Liver (tissue), 8 donors: ENCODE measurements at regions not wholly inside any gene's neighbourhood (a gene's known extent, or its start where the extent isn't known, plus 50 kb on each side); places are given as distances from the start of the nearest gene placed in this dataset.

ENCODE experiments used
- DNase-seq: peaks from one replicate; pipeline ENCODE4 v3.0.0-alpha.2; 2017; ENCODE audit warnings: low spot score
- H3K27ac ChIP-seq, 2 donors: one replicate each; pipeline ENCODE4 v1.7.0; 2013; ENCODE audit warnings: inconsistent platforms in 2 of 2, low read length in 2 of 2, control low read depth in 1 of 2, low read depth in 1 of 2, mild to moderate bottlenecking in 1 of 2
- H3K27me3 ChIP-seq, 4 donors: one replicate each; pipeline versions ENCODE4 v1.6.1 to v1.7.0; 2013; ENCODE audit warnings: low read length in 3 of 4, inconsistent platforms in 1 of 4, mild to moderate bottlenecking in 1 of 4, moderate library complexity in 1 of 4; ENCODE audit not compliant: control insufficient read depth in 4 of 4, insufficient read depth in 4 of 4
- H3K36me3 ChIP-seq, 4 donors: one replicate each; pipeline versions ENCODE4 v1.6.1 to v1.7.0; 2013; ENCODE audit warnings: low read length in 3 of 4, mild to moderate bottlenecking in 3 of 4, low read depth in 1 of 4, moderate library complexity in 1 of 4; ENCODE audit not compliant: control insufficient read depth in 4 of 4, insufficient read depth in 3 of 4
- H3K4me1 ChIP-seq, 4 donors: one replicate each; pipeline versions ENCODE4 v1.6.1 to v1.7.0; 2013; ENCODE audit warnings: low read length in 3 of 4, mild to moderate bottlenecking in 3 of 4, moderate library complexity in 1 of 4; ENCODE audit not compliant: control insufficient read depth in 4 of 4, insufficient read depth in 4 of 4
- H3K4me3 ChIP-seq, 3 donors: one replicate each; pipeline versions ENCODE4 v1.6.1 to v1.7.0; 2013; ENCODE audit warnings: low read length in 3 of 3, control low read depth in 1 of 3, low read depth in 1 of 3, mild to moderate bottlenecking in 1 of 3
- H3K9ac ChIP-seq, 2 donors: one replicate each; pipeline ENCODE4 v1.7.0; 2013; ENCODE audit warnings: low read length in 2 of 2, mild to moderate bottlenecking in 2 of 2, moderate library complexity in 2 of 2, control low read depth in 1 of 2, low read depth in 1 of 2
- H3K9me3 ChIP-seq, 4 donors: one replicate each; pipeline versions ENCODE4 v1.6.1 to v1.7.0; 2013; ENCODE audit warnings: low read length in 3 of 4; ENCODE audit not compliant: control insufficient read depth in 4 of 4
- ATF3 ChIP-seq: IDR thresholded peaks from 2 replicates; pipeline ENCODE4 v1.6.1; 2016; ENCODE audit warnings: antibody characterized with exemption
- CTCF ChIP-seq: fragments of 150-350 bp; IDR thresholded peaks from 2 replicates; pipeline ENCODE4 v1.5.1; 2017; ENCODE audit warnings: improper control_type of control experiment, low read depth, low read length; ENCODE audit not compliant: missing input control
- EGR1 ChIP-seq, 2 donors: IDR thresholded peaks; 2 replicates each; pipeline ENCODE4 v1.6.1; 2016 to 2018; ENCODE audit warnings: antibody characterized with exemption in 2 of 2, low read depth in 2 of 2
- FOXA2 ChIP-seq: IDR thresholded peaks from 2 replicates; pipeline ENCODE4 v1.6.1; 2016; ENCODE audit warnings: antibody characterized with exemption
- GABPA ChIP-seq, 2 donors: IDR thresholded peaks in 1 of 2; conservative IDR thresholded peaks in 1 of 2; 2 replicates each; pipeline ENCODE4 v1.6.1; 2016; ENCODE audit warnings: antibody characterized with exemption in 2 of 2, mild to moderate bottlenecking in 1 of 2, moderate library complexity in 1 of 2
- HNF4A ChIP-seq, 2 donors: conservative IDR thresholded peaks; 2 replicates each; pipeline ENCODE4 v1.6.1; 2016; ENCODE audit warnings: antibody characterized with exemption in 2 of 2, mild to moderate bottlenecking in 2 of 2
- HNF4G ChIP-seq: IDR thresholded peaks from 2 replicates; pipeline ENCODE4 v1.6.1; 2016; ENCODE audit warnings: antibody characterized with exemption
- JUND ChIP-seq, 2 donors: IDR thresholded peaks; 2 replicates each; pipeline ENCODE4 v1.6.1; 2016; ENCODE audit warnings: antibody characterized with exemption in 2 of 2
- MAX ChIP-seq: IDR thresholded peaks from 2 replicates; pipeline ENCODE4 v1.6.1; 2016; ENCODE audit warnings: antibody characterized with exemption
- NR2F2 ChIP-seq: IDR thresholded peaks from 2 replicates; pipeline ENCODE4 v1.6.1; 2016; ENCODE audit warnings: antibody characterized with exemption
- RAD21 ChIP-seq, 2 donors: IDR thresholded peaks; 2 replicates each; pipeline ENCODE4 v1.6.1; 2016; ENCODE audit warnings: antibody characterized with exemption in 2 of 2, mild to moderate bottlenecking in 2 of 2
- SP1 ChIP-seq: IDR thresholded peaks from 2 replicates; pipeline ENCODE4 v1.6.1; 2018; ENCODE audit warnings: antibody characterized with exemption, mild to moderate bottlenecking
- TAF1 ChIP-seq: conservative IDR thresholded peaks from 2 replicates; pipeline ENCODE4 v1.6.1; 2016; ENCODE audit warnings: antibody characterized with exemption, mild to moderate bottlenecking
- YY1 ChIP-seq: IDR thresholded peaks from 2 replicates; pipeline ENCODE4 v1.6.1; 2016; ENCODE audit warnings: antibody characterized with exemption, mild to moderate bottlenecking
- ZBTB33 ChIP-seq: IDR thresholded peaks from 2 replicates; pipeline ENCODE4 v1.6.1; 2016; ENCODE audit warnings: antibody characterized with exemption
- WGBS: extraction: QIAGEN DNeasy Blood & Tissue Kit; methylation state at CpG from one replicate; pipeline ENCODE4 v1.1.7; 2013; 5-methylcytosine and 5-hydroxymethylcytosine counted together
- donor health status: healthy.
- donor health status: healthy.
- donor health status: healthy.
- donor health status: healthy.
- donor health status: healthy.

GRCh38 chr6:115271434-115271833 is 789.3 kb downstream of the FRK start:
- Histone ChIP-seq H3K27me3 (no peaks in the 10 kb centered on the region), H3K4me3 (no peak overlapping the region), H3K9ac (no peak overlapping the region), H3K9me3 (no peaks in the 10 kb centered on the region), H3K27ac (no peak overlapping the region), H3K36me3 (no peaks in the 10 kb centered on the region), H3K4me1 (no peaks in the 10 kb centered on the region)
- no peak for DNase-seq
- 68% methylated on average over 5 of the region's 5 CpGs for WGBS
- TF ChIP-seq JUND (IDR thresholded peaks at IDR 0.05) (no peak), HNF4A (conservative IDR thresholded peaks at IDR 0.05) (no peak), FOXA2 (no peak), YY1 (no peak), SP1 (no peak), EGR1 (IDR thresholded peaks at IDR 0.05; ENCODE audit: low read depth in 2 of 2) (no peak), CTCF (no peak), GABPA (IDR thresholded peaks at IDR 0.05 in 1 of 2, conservative IDR thresholded peaks at IDR 0.05 in 1 of 2) (no peak)

GRCh38 chr6:115270953-115271352 is 789.7 kb downstream of the FRK start:
- H3K36me3 ChIP-seq = no peaks in the 10 kb centered on the region
- no peak for DNase-seq
- H3K4me1 ChIP-seq = no peaks in the 10 kb centered on the region
- H3K9me3 ChIP-seq = no peaks in the 10 kb centered on the region
- TF ChIP-seq TAF1 (no peak), SP1 (no peak), CTCF (no peak), RAD21 (IDR thresholded peaks at IDR 0.05) (no peak)
- H3K9ac ChIP-seq = no peak overlapping the region
- H3K27me3 ChIP-seq = no peaks in the 10 kb centered on the region
- no peak overlapping the region for H3K27ac ChIP-seq
- H3K4me3 ChIP-seq = no peak overlapping the region

- Histone ChIP-seq H3K4me1 (no peaks in the 10 kb centered on the region), H3K27ac (no peak overlapping the region), H3K4me3 (no peak overlapping the region), H3K9ac (no peak overlapping the region), H3K9me3 (no peaks in the 10 kb centered on the region), H3K36me3 (no peaks in the 10 kb centered on the region), H3K27me3 (no peaks in the 10 kb centered on the region)
- DNase-seq = no peak
- WGBS = 85% methylated on average over 4 of the region's 4 CpGs
- TF ChIP-seq HNF4G (no peak), RAD21 (IDR thresholded peaks at IDR 0.05) (no peak), ATF3 (no peak), HNF4A (conservative IDR thresholded peaks at IDR 0.05) (no peak), MAX (no peak), NR2F2 (no peak), JUND (IDR thresholded peaks at IDR 0.05) (no peak), ZBTB33 (no peak), FOXA2 (no peak), CTCF (no peak), SP1 (no peak), TAF1 (no peak)
These were observed 819.3 kb downstream of the FRK start for GRCh38 chr6:115241373-115241772.
